Glomerular visceral epithelial cell (primary cell): ENCODE measurements at regions not wholly inside any gene's neighbourhood (a gene's known extent, or its start where the extent isn't known, plus 50 kb on each side); places are given as distances from the start of the nearest gene placed in this dataset.

Experiments used
- DNase-seq: peaks from one replicate; pipeline ENCODE4 v3.0.0-alpha.2; 2016; ENCODE audit errors: extremely low spot score

DNA sequence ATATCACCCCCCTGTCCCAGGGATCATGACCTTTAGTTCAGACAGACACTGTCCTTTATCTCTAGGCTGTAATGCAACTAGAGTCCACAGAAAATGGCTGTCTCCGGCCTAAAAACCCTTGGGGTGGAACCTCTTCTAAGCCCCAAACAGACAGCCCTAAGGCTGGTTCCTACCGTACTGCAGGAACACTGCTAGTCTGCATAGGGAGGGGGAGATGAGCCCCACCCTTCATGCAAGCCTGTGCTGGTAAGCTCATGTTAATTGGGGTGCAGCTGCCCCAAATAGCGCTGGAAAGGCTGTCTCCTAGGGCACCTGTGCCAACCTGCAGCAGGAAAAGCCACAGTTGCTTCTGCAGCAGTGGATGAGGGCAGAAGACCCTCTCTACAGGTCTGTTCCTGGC is 252.1 kb upstream of the MDFIC2 start:
- no peak for DNase-seq

- DNase-seq: no peak
These were observed 249.4 kb upstream of the MDFIC2 start for GRCh38 chr3:70561796-70562195.

DNA sequence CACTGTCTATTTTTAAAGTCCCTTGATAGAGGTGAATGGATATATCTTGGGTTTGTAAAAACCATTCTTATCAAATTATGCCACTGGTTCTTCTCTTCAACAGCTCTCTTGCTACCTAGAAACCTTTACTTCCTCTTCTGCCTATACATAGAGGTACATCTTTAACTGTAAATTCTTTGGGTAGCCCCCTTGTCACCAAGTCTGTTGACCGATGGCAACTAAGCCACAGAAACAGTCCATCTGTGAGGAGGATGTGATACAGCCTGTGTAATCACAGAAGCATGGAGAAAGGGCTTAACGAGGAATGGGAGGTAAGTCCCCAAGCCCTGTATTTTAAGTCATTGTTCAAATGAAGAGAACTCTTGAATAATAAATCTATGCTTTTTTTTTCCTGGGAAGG is 246.5 kb upstream of the MDFIC2 start:
- no peak for DNase-seq

GRCh38 chr3:70557976-70558375 is 245.5 kb upstream of the MDFIC2 start:
- no peak for DNase-seq

DNA sequence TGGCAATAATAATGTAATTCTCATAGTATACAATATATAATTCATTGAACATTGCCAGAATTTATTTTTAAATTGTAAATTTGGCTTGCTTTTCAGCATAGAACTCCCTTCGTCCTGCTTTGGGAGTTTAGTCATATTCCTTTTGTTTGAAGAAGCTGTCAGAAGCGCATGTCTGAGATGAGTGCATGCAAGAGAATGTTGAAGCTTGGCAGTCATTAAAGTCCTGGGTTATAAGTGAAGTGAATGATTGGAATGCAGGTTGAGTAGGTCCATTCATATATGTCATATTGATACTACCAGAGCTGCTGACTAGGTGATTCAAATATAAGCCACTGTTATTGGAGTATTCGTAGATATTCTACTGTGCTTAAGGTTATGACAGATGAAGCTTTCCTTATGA is 243.6 kb upstream of the MDFIC2 start:
- DNase-seq: no peak

DNA sequence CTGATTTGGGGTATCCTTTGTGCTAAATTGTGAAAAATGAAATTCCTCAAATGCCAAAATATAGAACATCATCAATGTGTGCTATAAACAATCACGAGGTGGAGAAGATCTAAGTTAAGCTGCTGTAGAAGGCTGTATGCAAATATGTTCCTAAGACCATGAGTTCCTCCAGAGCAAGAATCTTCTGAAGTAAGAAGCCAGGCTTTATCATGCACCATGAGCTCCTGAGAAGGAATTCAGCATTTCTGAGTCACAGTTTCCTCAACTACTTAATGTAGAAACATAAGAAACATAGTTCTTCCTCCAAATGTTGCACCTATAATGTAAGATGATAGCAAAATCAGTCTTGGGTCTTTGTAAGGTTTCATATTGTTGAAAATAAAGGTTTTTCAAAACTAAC is 241.7 kb upstream of the MDFIC2 start:
- no peak for DNase-seq

DNA sequence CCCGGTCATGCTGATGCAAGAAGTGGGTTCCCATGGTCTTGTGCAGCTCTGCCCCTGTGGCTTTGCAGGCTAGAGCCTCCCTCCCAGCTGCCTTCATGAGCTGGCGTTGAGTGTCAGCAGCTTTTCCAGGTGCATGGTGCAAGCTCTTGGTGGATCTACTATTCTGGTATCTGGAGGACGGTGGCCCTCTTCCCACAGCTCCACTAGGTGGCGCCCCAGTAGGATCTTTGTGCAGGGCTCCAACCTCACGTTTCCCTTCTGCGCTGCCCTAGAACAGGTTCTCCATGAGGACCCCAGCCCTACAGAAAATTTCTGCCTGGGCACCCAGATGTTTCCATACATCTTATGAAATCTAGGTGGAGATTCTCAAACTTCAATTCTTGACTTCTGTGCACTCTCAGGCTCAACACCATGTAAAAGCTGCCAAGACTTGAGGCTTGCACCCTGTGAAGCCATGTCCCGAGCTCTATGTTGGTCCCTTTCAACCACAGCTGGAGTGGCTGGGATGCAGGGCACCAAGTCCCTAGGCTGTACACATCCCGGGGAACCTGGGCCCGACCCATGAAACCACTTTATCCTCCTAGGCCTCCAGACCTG is 238.4 kb upstream of the MDFIC2 start:
- DNase-seq: peak; percentile 55

DNA sequence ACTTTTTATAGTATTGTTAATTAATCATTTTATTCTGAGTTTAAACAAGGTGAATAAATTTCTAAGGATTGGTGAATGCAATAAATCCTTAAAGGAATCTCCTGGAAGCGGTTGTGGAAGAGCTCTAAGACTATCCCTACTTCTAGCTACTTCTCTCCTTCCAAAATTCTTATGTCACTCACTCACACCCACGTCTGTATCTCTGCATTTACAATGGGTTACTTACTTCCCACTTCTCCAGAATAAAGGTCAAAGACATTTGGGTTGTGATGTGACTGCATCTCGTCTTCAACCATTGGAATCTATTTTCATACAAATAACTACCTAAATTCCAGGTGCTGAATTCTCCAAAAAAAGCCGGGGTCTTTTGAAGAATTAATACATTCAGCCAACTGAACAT is 234.2 kb upstream of the MDFIC2 start:
- no peak for DNase-seq

- no peak for DNase-seq
These were observed 231.1 kb upstream of the MDFIC2 start for GRCh38 chr3:70543493-70543892.

- DNase-seq: no peak
These were observed 227.5 kb upstream of the MDFIC2 start for GRCh38 chr3:70539908-70540307.

GRCh38 chr3:70532806-70533205 is 220.4 kb upstream of the MDFIC2 start:
- DNase-seq: no peak

DNA sequence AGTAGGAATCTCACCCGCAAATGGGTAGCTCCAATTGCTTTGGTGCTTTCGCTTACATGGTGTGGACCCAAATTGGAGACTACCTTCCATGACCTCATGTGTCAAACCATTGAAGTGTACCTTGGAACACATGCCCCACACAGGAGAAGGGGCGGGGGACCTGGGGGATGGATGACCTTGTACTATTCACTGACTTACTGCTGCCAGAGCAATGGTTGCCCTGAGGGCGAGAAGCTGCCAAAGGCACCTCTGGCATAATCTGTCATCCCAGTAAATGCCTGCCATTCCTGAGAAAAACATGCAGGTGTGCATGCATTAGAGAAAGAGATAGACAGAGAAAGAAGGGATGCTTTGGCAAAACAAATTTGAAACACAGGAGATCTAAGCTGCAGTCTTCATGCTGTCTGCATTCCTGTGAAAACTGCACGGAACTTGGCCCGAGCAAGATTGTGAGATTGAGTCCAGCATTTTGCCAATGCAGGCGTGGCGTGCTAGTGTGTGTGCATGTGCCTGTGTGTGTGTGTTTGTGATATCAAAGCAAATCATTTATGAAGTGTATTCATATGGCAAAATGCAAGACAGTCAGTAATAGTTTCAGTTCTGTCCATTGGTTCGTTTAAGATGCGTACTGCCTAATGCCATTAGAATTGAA is 219.5 kb upstream of the MDFIC2 start:
- no peak for DNase-seq

- peak; percentile 25 for DNase-seq
These were observed 218.7 kb upstream of the MDFIC2 start for GRCh38 chr3:70531063-70531657.

GRCh38 chr3:70530626-70531025 is 218.2 kb upstream of the MDFIC2 start:
- no peak for DNase-seq

DNA sequence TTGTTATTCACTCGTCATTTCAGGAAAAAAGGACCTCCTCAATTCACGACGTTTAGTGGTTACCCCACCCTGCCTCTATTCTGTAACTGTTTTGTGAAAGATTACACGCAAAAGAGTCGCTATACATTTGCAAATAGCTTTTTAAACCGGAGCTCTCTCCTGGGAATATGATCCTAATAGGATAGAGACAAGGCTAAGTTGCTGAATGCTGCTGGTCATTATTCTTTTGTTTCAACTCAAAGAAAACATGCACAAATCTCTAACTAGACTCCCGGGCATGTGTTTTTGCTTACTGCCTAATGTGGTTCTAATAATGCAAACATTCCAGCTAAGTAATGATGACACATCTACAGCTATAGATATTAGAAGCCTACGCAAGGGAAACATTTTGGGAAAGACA is 214.6 kb upstream of the MDFIC2 start:
- no peak for DNase-seq

DNA sequence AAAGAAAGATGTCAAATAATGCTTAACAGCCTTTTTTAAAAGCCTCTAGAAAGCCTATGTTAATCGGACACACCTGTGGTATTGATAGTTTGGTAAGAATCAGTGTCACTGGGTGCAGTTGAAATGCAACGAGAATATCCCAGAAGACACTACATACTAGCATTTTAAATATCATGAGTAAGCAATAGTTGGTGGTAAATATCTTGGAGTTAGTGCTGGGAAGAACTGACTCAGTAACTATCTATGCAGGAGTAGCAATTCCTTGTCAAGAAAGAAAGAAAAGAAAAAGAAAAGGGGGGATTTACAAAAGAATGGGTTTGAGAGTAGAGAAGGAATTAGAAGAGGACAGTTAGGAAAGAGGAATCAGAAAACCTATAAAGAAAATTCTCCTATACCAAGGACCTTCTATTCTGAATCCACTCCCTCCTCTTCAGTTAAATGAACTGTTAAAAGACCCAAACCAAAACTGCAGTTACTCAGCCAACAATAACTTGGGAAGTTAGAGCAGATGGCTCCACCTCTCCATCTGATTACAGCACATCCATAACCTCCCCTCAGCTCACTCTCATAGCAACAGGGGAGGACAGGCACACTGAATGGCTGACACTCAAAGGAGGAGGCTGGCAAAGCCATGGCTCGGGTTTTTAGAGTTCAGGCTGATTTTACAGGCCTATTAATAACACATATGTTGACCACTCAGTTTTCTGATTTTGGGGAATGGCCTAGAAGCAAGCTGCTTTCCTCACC is 207.6 kb upstream of the MDFIC2 start:
- DNase-seq: peak; percentile 6

- no peak for DNase-seq
These were observed 206.6 kb upstream of the MDFIC2 start for GRCh38 chr3:70519026-70519425.

DNA sequence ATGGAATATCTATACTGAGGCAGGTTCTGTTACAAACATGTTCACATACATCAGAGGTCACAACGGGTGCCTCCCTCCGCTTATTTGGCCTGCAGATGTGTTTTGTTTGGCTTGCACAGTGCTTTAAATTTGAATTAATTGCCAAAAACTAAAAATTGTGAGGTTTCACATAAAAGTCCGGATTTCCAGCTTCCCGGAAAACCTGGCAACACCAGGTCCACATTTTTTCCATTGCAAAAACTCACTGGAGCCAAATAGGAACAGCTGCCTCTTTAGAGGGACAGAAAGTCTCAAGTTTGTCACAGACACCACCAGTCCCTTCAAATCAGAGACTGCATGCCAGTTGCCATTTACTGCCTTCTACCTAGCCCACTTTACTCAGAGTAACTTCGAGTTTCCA is 205.9 kb upstream of the MDFIC2 start:
- no peak for DNase-seq

DNA sequence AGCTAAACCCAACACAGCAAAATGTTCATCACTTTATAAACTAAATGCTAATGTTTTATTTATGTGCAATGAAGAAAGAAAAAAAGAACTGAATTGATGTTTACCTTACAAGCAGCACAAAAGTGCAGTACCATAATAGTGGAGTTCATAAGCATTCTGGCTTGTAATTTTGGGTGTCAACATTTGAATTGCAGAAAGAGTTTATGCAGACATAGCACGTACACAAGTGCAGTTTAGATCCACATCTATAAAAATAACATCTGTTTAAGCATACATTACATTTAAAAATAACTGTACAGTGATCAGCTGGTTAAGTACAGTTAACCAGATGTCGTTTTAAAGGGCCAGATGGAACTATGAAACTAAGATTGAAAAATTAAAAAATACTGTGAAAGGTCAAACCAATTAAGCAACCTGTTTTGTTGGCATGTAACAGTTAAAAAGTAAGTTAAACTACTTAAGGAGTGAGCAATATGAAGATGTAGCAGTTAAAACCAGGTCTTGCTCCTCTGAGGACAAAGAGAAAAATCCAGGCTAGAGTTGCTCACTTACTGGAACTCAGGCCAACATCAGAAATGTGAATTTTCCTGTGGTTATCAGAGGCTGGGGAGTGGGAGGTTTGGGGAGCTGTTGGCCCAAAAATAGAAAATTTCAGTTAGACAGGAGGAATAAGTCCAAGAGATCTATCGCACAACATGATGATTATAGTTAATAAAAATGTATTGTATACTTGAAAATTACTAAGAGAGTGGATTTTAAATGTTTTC is 204.9 kb upstream of the MDFIC2 start:
- DNase-seq: no peak

GRCh38 chr3:70516076-70516475 is 203.6 kb upstream of the MDFIC2 start:
- no peak for DNase-seq

- no peak for DNase-seq
These were observed 195.0 kb upstream of the MDFIC2 start for GRCh38 chr3:70507486-70507885.

DNA sequence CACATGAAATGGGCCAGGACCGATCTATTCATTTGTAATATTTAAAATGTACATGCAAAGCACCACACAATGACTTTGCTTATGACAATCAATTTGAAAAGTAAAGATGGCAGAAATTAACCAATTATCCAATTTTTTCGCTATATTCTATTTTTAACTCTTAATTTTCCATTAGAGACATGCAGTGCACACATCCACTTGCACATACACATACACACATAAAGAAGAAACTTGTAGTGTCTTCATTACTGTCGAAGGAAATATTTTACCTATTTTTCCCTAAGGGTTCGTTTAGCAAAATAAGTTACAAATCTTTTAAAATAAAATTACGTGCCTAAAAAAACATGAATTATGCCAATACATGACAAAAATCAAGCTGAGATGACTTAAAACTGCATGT is 194.3 kb upstream of the MDFIC2 start:
- no peak for DNase-seq
